GM12878 (cell line): ENCODE measurements at regions not wholly inside any gene's neighbourhood (a gene's known extent, or its start where the extent isn't known, plus 50 kb on each side); places are given as distances from the start of the nearest gene placed in this dataset.

Experiments
- ATAC-seq: fragments of 200-7000 bp; cut with Tn5 transposase; 3 replicates; pipeline ENCODE4 v1.9.1; 2020; ENCODE audit warnings: mild to moderate bottlenecking, moderate library complexity
- BruUV-seq: library from RNA; stranded (reverse); fragments of 400-500 nt; replicated peaks from 2 replicates; lab custom pipeline; 2021; lab: Mats Ljungman, UMichigan
- CTCF ChIA-PET: fragments of 300-600 bp; sonication (Branson Sonifier 250); formaldehyde crosslinking; extraction: SDS; loops from one replicate; lab custom pipeline; 2021; ENCODE audit warnings: inconsistent platforms; lab: Yijun Ruan, JAX
- POLR2A ChIA-PET: fragments of 350-600 bp; formaldehyde crosslinking; extraction: SDS; loops from one replicate; lab custom pipeline; 2021; ENCODE audit warnings: inconsistent platforms; lab: Charles Lee
- RAD21 ChIA-PET: fragments of 300-600 bp; sonication (Branson Sonifier 250); formaldehyde crosslinking; loops from one replicate; lab custom pipeline; 2023; ENCODE audit warnings: antibody characterized with exemption; ENCODE audit not compliant: unreplicated experiment; lab: Charles Lee
- SMC1A ChIA-PET: fragments of 300-600 bp; sonication (Branson Sonifier 250); formaldehyde crosslinking; loops from one replicate; lab custom pipeline; 2023; ENCODE audit not compliant: unreplicated experiment, uncharacterized antibody; lab: Charles Lee
- DNase-seq: peaks from one replicate; pipeline ENCODE4 v3.0.0-alpha.2; 2011; ENCODE audit warnings: low read depth, low spot score
- FAIRE-seq: peaks from 3 replicates; lab custom pipeline; 2011; peaks lifted over from hg19 to GRCh38; lab: Jason Lieb, UNC
- H2AFZ ChIP-seq: 2 replicates; pipeline ENCODE4 v1.6.0; 2011; ENCODE audit warnings: low read depth, low read length, control low read depth; ENCODE audit not compliant: control insufficient read depth
- H3K27ac ChIP-seq: 2 replicates; pipeline ENCODE4 v1.5.1; 2011; ENCODE audit warnings: control low read depth; ENCODE audit not compliant: control insufficient read depth, insufficient read depth
- H3K27me3 ChIP-seq, 2 experiments: replicated peaks in 1 of 2; 2 replicates each; pipeline versions ENCODE4 v1.6.0 to v1.6.1; 2011; ENCODE audit warnings: low read length in 1 of 2; ENCODE audit not compliant: control insufficient read depth in 2 of 2, insufficient read depth in 2 of 2
- H3K36me3 ChIP-seq, 2 experiments: 2 replicates each; pipeline ENCODE4 v1.5.1; 2011; ENCODE audit warnings: low read length in 1 of 2; ENCODE audit not compliant: control insufficient read depth in 2 of 2, insufficient read depth in 2 of 2
- H3K4me1 ChIP-seq: 2 replicates; pipeline ENCODE4 v1.6.1; 2011; ENCODE audit warnings: mild to moderate bottlenecking, low read length, moderate library complexity, mixed read lengths; ENCODE audit not compliant: control insufficient read depth, insufficient read depth
- H3K4me2 ChIP-seq: 2 replicates; pipeline ENCODE4 v1.6.0; 2011; ENCODE audit warnings: control low read depth; ENCODE audit not compliant: control insufficient read depth, insufficient read depth
- H3K4me3 ChIP-seq: fragments of 200-600 bp; sonication (generic); 2 replicates; pipeline ENCODE4 v1.5.1; 2016
- H3K79me2 ChIP-seq: 2 replicates; pipeline ENCODE4 v1.6.0; 2011; ENCODE audit warnings: low read length; ENCODE audit not compliant: control insufficient read depth, insufficient read depth
- H3K9ac ChIP-seq: 2 replicates; pipeline ENCODE4 v1.8.0; 2011; ENCODE audit warnings: low read length, control low read depth, mixed read lengths; ENCODE audit not compliant: control insufficient read depth, insufficient read depth
- H3K9me3 ChIP-seq: replicated peaks from 3 replicates; pipeline ENCODE4 v1.5.1; 2011; ENCODE audit warnings: mild to moderate bottlenecking, low read length; ENCODE audit not compliant: control insufficient read depth, insufficient read depth
- H4K20me1 ChIP-seq: 2 replicates; pipeline ENCODE4 v1.6.0; 2011; ENCODE audit not compliant: control insufficient read depth, insufficient read depth
- CEBPZ ChIP-seq: fragments of 150-350 bp; IDR thresholded peaks from 2 replicates; pipeline ENCODE4 v1.6.1; 2016; ENCODE audit warnings: low read depth, low read length
- E2F4 ChIP-seq: IDR thresholded peaks from 2 replicates; pipeline ENCODE4 v1.6.1; 2012; ENCODE audit warnings: low read depth, low read length, improper control_type of control experiment
- NFXL1 ChIP-seq: fragments of 450-650 bp; IDR thresholded peaks from 2 replicates; pipeline ENCODE4 v1.6.1; 2017; ENCODE audit warnings: antibody characterized with exemption, mild to moderate bottlenecking, borderline replicate concordance
- POLR2AphosphoS5 ChIP-seq: IDR thresholded peaks from 2 replicates; pipeline ENCODE4 v1.6.1; 2011; ENCODE audit warnings: mild to moderate bottlenecking, low read length, inconsistent platforms
- SPI1 ChIP-seq: IDR thresholded peaks from 2 replicates; pipeline ENCODE4 v1.6.1; 2011; ENCODE audit warnings: low read depth, mild to moderate bottlenecking, low read length, moderate library complexity, borderline replicate concordance; ENCODE audit not compliant: insufficient read depth
- ZNF217 ChIP-seq: fragments of 450-650 bp; IDR thresholded peaks from 2 replicates; pipeline ENCODE4 v1.6.1; 2017; ENCODE audit warnings: antibody characterized with exemption, mild to moderate bottlenecking
- WGBS: methylation state at CpG from one replicate; pipeline ENCODE4 v1.1.6; 2016; ENCODE audit warnings: low lambda C conversion rate; ENCODE audit not compliant: insufficient replicate concordance, insufficient coverage; ENCODE audit errors: missing lambda C conversion rate; 5-methylcytosine and 5-hydroxymethylcytosine counted together
- in situ Hi-C: fragments of 300-500 bp; cut with MboI; formaldehyde crosslinking; loops from 9 replicates; pipeline ENCODE4 v1.14.3; 2018; ENCODE audit warnings: mixed read lengths
- intact Hi-C: fragments of 100-400 bp; cut with micrococcal nuclease; formaldehyde crosslinking; loops from one replicate; pipeline ENCODE4 v1.14.2; 2022; ENCODE audit not compliant: unreplicated experiment

GRCh38 chr3:14253022-14253706 lies 74.5 kb downstream of the LSM3 start:
- H4K20me1 ChIP-seq, result no peaks in the 10 kb centered on the region; the same call in 1 of the 2 replicates
- H3K4me1 ChIP-seq, result no peaks in the 10 kb centered on the region
- ChIA-PET POLR2A (no interaction called here), SMC1A (no interaction called here), RAD21 (no interaction called here), CTCF (interaction anchor here (1.7 kb wide), 1 partner anchor 49 kb away, joined by 6 read pairs; no protein-coding TSS in a partner anchor)
- no peaks in the 10 kb centered on the region for H3K79me2 ChIP-seq
- no peaks in the 10 kb centered on the region for H3K36me3 ChIP-seq
- H3K27ac ChIP-seq, result no peak overlapping the region
- TF ChIP-seq NFXL1 (no peak), ZNF217 (no peak), SPI1 (no peak)
- 28% methylated on average over 11 of the region's 11 CpGs for WGBS
- no peak overlapping the region for H3K4me2 ChIP-seq
- ATAC-seq (no peak), FAIRE-seq (no peak), DNase-seq (no peak)
- H3K9me3 ChIP-seq, result no peaks in the 10 kb centered on the region
- H2AFZ ChIP-seq, result no peak overlapping the region
- no peak overlapping the region for H3K9ac ChIP-seq
- H3K27me3 ChIP-seq, result no peaks in the 10 kb centered on the region
- in situ Hi-C loops, result no loop called here
- no peak overlapping the region for H3K4me3 ChIP-seq
- no TSS peak for BruUV-seq
- intact Hi-C loops, result no loop called here

- in situ Hi-C loops, result no loop called here
- Histone ChIP-seq H3K4me1 (no peaks in the 10 kb centered on the region), H3K4me2 (no peak overlapping the region), H3K36me3 (no peaks in the 10 kb centered on the region), H3K9me3 (no peaks in the 10 kb centered on the region), H3K9ac (no peak overlapping the region), H3K4me3 (no peak overlapping the region), H3K27ac (no peak overlapping the region), H4K20me1 (no peaks in the 10 kb centered on the region; the same call in 1 of the 2 replicates), H2AFZ (no peak overlapping the region), H3K27me3 (no peaks in the 10 kb centered on the region), H3K79me2 (no peaks in the 10 kb centered on the region)
- ChIA-PET RAD21 (no interaction called here), SMC1A (no interaction called here), CTCF (no interaction called here), POLR2A (no interaction called here)
- 52% methylated on average over 4 of the region's 4 CpGs for WGBS
- DNase-seq (no peak), FAIRE-seq (no peak), ATAC-seq (no peak)
- BruUV-seq, result no TSS peak
- intact Hi-C loops, result no loop called here
- TF ChIP-seq E2F4 (no peak), POLR2AphosphoS5 (no peak), CEBPZ (no peak)
These were observed 75.2 kb downstream of the LSM3 start for GRCh38 chr3:14253707-14254382.
